Activated CD8-positive, alpha-beta T cell treated with anti-CD3 and anti-CD28 coated beads, Interleukin-2, amount 10 ng/mL, durations not matched to agents 7 days and 5 days (primary cell): ENCODE measurements at regions not wholly inside any gene's neighbourhood (a gene's known extent, or its start where the extent isn't known, plus 50 kb on each side); places are given as distances from the start of the nearest gene placed in this dataset.
A peak's percentile ranks its signal among the peaks of the same experiment; 100 is the strongest.

Experiments used
- ATAC-seq: fragments of 150-1000 bp; cut with Tn5 transposase; one replicate; pipeline ENCODE4 v1.10.0; 2021; ENCODE audit warnings: moderate library complexity
- CTCF ChIA-PET: fragments of 350-600 bp; sonication (Branson Sonifier 250); formaldehyde crosslinking; loops from one replicate; lab custom pipeline; 2021; ENCODE audit warnings: antibody characterized with exemption; lab: Charles Lee
- POLR2A ChIA-PET: fragments of 350-600 bp; sonication (Branson Sonifier 250); formaldehyde crosslinking; loops from one replicate; lab custom pipeline; 2021; ENCODE audit warnings: antibody characterized with exemption; lab: Charles Lee
- DNase-seq: peaks from one replicate; pipeline ENCODE4 v3.0.0-alpha.2; 2020
- H3K27ac Mint-ChIP-seq: one replicate; pipeline ENCODE4 v1.8.0; 2021; ENCODE audit warnings: mild to moderate bottlenecking, mixed read lengths
- H3K27me3 Mint-ChIP-seq: one replicate; pipeline ENCODE4 v1.8.0; 2021; ENCODE audit warnings: low read depth, mixed read lengths
- H3K36me3 Mint-ChIP-seq: one replicate; pipeline ENCODE4 v1.8.0; 2021; ENCODE audit warnings: low read depth, mixed read lengths
- H3K4me1 Mint-ChIP-seq: one replicate; pipeline ENCODE4 v1.8.0; 2021; ENCODE audit warnings: low read depth, mixed read lengths
- H3K4me3 Mint-ChIP-seq: one replicate; pipeline ENCODE4 v1.8.0; 2021; ENCODE audit warnings: mild to moderate bottlenecking, mixed read lengths
- H3K9me3 Mint-ChIP-seq: one replicate; pipeline ENCODE4 v1.8.0; 2022; ENCODE audit warnings: mixed read lengths; ENCODE audit not compliant: insufficient read depth

DNA sequence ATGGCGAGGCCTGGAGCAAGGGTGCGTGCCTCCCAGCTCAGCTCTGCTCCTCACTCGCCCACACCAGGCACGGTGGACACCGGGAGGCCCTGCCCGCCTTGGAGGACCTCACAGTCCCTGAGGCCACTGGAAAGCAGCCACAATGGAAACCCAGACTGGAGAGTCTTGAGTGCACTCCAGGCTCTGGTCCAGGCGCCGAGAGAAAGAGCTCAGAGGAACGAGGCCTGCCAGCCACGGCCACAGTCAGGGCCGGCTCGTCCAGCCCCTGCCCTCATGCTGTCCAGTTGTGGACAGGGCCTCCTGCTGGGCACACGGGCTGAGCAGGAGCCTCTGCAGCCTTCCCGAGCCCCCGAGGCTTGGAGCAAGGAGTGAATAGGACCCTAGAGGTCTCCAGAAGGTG lies 53.3 kb upstream of the GRPEL1 start:
- CTCF ChIA-PET, result no interaction called here
- H3K27me3 Mint-ChIP-seq, result peaks cover 11% of the 10 kb centered on the region

DNA sequence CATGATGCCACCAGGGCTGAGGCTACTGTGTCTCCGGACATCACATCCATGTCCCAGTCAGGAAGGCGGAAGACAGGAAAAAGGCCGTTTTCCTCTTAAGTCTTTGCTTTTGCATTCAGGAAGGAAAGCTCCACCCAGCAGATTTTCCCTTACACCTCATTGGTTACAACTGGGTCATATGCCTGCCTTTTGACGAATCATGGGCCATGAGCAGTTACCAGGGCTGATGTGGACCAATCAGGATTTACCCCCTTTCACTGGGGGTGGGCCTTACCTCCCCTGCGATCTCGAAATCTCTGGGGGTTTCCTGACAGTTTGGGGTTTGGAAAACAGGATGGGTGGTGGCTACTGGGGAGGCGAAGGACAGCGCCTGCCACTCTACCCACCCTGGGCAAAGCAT lies 52.5 kb upstream of the GRPEL1 start:
- ATAC-seq, result peak; percentile 61
- no peaks in the 10 kb centered on the region for H3K4me1 Mint-ChIP-seq
- no peak overlapping the region for H3K4me3 Mint-ChIP-seq
- no peak for DNase-seq
- H3K27ac Mint-ChIP-seq, result no peak overlapping the region
- ChIA-PET CTCF (interaction anchor here (0.8 kb wide), 1 partner anchor 17 kb away, joined by 3 read pairs; no protein-coding TSS in a partner anchor), POLR2A (no interaction called here)
- H3K27me3 Mint-ChIP-seq, result peaks cover 11% of the 10 kb centered on the region
- no peaks in the 10 kb centered on the region for H3K36me3 Mint-ChIP-seq
- no peaks in the 10 kb centered on the region for H3K9me3 Mint-ChIP-seq

More for the DNA sequence above, 53.3 kb upstream of the GRPEL1 start:
- ATAC-seq, result no peak
- no peaks in the 10 kb centered on the region for H3K36me3 Mint-ChIP-seq
- no peak overlapping the region for H3K4me3 Mint-ChIP-seq
- H3K27ac Mint-ChIP-seq, result no peak overlapping the region
- POLR2A ChIA-PET, result no interaction called here
- DNase-seq, result no peak
- H3K9me3 Mint-ChIP-seq, result no peaks in the 10 kb centered on the region
- H3K4me1 Mint-ChIP-seq, result no peaks in the 10 kb centered on the region

DNA sequence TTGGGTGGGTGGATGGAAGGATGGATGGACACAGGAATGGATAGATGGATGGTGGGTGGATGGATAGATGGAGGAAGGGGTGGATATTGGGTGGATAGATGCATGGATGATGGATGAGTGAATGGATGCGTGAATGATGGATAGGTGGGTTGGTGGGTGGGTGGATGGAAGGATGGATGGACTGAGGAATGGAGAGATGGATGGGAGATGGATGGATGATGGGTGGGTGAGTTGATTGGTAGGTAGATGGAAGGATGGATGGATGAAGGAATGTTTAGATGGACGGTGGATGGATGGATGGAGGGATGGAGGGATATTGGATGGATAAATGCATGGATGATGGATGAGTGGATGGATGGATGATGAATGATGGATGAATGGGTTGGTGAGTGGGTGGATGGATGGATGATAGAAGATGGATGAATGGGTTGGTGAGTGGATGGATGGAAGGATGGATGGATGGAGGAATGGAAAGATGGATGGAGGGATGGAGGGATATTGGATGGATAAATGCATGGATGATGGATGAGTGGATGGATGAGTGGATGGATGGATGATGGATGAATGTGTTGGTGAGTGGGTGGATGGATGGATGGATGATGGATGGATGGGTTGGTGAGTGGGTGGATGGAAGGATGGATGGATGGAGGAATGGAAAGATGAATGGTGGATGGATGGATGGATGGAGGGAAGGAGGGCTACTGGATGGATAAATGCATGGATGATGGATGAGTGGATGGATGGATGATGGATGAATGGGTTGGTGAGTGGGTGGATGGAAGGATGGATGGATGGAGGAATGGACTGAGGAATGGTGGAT lies 50.4 kb upstream of the GRPEL1 start:
- no peaks in the 10 kb centered on the region for H3K4me1 Mint-ChIP-seq
- H3K36me3 Mint-ChIP-seq, result no peaks in the 10 kb centered on the region
- DNase-seq (no peak), ATAC-seq (no peak)
- POLR2A ChIA-PET, result no interaction called here
- CTCF ChIA-PET, result no interaction called here
- H3K4me3 Mint-ChIP-seq, result no peak overlapping the region
- no peak overlapping the region for H3K27ac Mint-ChIP-seq
- no peaks in the 10 kb centered on the region for H3K9me3 Mint-ChIP-seq
- peaks cover 7% of the 10 kb centered on the region for H3K27me3 Mint-ChIP-seq
